ENCODE measurements at regions not wholly inside any gene's neighbourhood (a gene's known extent, or its start where the extent isn't known, plus 50 kb on each side); places are given as distances from the start of the nearest gene placed in this dataset.

DNA sequence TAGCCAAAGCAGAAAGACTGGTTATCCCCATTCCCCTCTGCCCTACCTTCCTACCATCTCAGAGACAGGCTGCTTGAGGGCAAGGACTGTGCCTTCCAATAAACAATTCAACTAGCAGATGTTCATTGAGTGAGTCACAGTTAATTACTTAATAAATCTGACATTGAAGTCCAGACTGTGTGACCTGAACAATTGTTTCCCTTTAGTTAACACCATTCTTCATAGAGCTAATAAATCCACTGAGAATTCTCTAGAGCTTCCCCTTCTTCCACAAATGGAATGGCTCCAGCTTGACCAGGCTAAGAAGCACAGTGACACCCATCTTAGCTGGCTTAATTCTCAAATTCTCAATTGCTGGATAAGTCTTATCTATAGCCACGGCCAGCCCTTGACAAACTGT lies 61.9 kb upstream of the GJA5 start:
- TF ChIP-seq, protein P1, sequence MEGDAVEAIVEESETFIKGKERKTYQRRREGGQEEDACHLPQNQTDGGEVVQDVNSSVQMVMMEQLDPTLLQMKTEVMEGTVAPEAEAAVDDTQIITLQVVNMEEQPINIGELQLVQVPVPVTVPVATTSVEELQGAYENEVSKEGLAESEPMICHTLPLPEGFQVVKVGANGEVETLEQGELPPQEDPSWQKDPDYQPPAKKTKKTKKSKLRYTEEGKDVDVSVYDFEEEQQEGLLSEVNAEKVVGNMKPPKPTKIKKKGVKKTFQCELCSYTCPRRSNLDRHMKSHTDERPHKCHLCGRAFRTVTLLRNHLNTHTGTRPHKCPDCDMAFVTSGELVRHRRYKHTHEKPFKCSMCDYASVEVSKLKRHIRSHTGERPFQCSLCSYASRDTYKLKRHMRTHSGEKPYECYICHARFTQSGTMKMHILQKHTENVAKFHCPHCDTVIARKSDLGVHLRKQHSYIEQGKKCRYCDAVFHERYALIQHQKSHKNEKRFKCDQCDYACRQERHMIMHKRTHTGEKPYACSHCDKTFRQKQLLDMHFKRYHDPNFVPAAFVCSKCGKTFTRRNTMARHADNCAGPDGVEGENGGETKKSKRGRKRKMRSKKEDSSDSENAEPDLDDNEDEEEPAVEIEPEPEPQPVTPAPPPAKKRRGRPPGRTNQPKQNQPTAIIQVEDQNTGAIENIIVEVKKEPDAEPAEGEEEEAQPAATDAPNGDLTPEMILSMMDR (IDR thresholded peaks at IDR 0.05; ENCODE audit: insufficient read depth in 1 of 2, low read depth in 1 of 2, low read length in 1 of 2, severe bottlenecking in 1 of 2, unreplicated experiment in 1 of 2), result no peak
- Mint-ChIP-seq H3K4me1 (ENCODE audit: low read depth, unreplicated experiment) (no peaks in the 10 kb centered on the region), H3K27me3 (ENCODE audit: insufficient read depth, unreplicated experiment) (no peaks in the 10 kb centered on the region), H3K27ac (ENCODE audit: unreplicated experiment) (no peak overlapping the region), H3K4me3 (ENCODE audit: unreplicated experiment) (no peak overlapping the region), H3K9me3 (ENCODE audit: unreplicated experiment) (no peaks in the 10 kb centered on the region), H3K36me3 (ENCODE audit: insufficient read depth, unreplicated experiment) (no peaks in the 10 kb centered on the region)
- DNase-seq, result no peak
- ChIA-PET POLR2A (no interaction called here), CTCF (no interaction called here)
- Histone ChIP-seq H3K4me3 (ENCODE audit: low read depth, low read length) (no peak overlapping the region), H3K27me3 (replicated peaks; ENCODE audit: control insufficient read depth, insufficient read depth, low read length) (no peaks in the 10 kb centered on the region), H3K4me1 (no peaks in the 10 kb centered on the region), H3K36me3 (ENCODE audit: control insufficient read depth, insufficient read depth, low read length) (no peaks in the 10 kb centered on the region), H3K9me3 (no peaks in the 10 kb centered on the region)
- intact Hi-C loops (cut with micrococcal nuclease; ENCODE audit: unreplicated experiment), result no loop called here
- no TSS peak for BruUV-seq (replicated peaks)

DNA sequence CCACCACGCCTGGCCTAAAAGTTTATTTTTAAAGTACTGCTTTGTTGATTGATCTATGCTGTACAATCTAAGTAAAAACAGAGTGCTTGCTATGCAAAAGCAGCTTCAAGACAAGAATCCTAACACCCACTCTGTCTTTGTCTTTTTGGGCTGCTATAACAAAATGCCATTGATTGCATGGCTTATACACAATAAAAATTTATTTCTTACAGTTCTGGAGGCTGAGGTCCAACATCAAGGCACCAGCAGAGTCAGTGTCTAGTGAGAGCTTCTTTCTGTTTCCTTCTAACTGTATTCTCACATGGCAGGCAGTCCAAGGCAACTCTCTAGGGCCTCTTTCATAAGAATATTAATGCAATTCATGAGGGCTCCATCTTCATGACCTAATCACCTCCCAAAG lies 63.6 kb upstream of the GJA5 start:
- no peaks in the 10 kb centered on the region for H3K36me3 Mint-ChIP-seq (ENCODE audit: insufficient read depth, unreplicated experiment)
- CTCF ChIA-PET, result no interaction called here

DNA sequence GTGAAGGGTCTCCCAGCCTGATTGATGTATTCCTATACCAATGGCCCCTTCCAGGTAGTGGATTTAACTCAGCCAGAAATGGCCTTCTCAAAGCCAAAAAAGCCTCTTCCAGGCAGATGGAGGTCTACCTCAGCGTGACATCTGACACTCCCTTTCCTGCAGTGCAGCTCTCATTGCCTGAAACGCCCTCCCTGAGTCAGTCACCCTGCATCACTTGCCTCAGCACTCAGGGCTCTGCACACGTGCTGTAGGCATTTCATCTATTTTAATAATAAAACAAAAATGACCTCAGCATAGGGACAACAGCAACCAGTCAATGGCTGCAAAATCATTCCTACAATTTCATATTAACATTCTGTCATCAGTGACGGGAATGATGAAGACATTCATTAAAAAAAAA lies 64.4 kb upstream of the GJA5 start:
- intact Hi-C loops (cut with micrococcal nuclease; ENCODE audit: unreplicated experiment), result no loop called here
- H3K27ac Mint-ChIP-seq (ENCODE audit: unreplicated experiment), result no peak overlapping the region
- Histone ChIP-seq H3K36me3 (ENCODE audit: control insufficient read depth, insufficient read depth, low read length) (no peaks in the 10 kb centered on the region), H3K4me3 (ENCODE audit: low read depth, low read length) (no peak overlapping the region), H3K4me1 (no peaks in the 10 kb centered on the region), H3K27me3 (replicated peaks; ENCODE audit: control insufficient read depth, insufficient read depth, low read length) (no peaks in the 10 kb centered on the region), H3K9me3 (no peaks in the 10 kb centered on the region)
- TF ChIP-seq, protein P1 (IDR thresholded peaks at IDR 0.05; ENCODE audit: insufficient read depth in 1 of 2, low read depth in 1 of 2, low read length in 1 of 2, severe bottlenecking in 1 of 2, unreplicated experiment in 1 of 2), result no peak
- no peak overlapping the region for H3K4me3 Mint-ChIP-seq (ENCODE audit: unreplicated experiment)
- H3K9me3 Mint-ChIP-seq (ENCODE audit: unreplicated experiment), result no peaks in the 10 kb centered on the region
- POLR2A ChIA-PET, result no interaction called here
- BruUV-seq (replicated peaks), result no TSS peak
- no peaks in the 10 kb centered on the region for H3K36me3 Mint-ChIP-seq (ENCODE audit: insufficient read depth, unreplicated experiment)
- CTCF ChIA-PET, result no interaction called here
- H3K27me3 Mint-ChIP-seq (ENCODE audit: insufficient read depth, unreplicated experiment), result no peaks in the 10 kb centered on the region
- DNase-seq, result no peak
- H3K4me1 Mint-ChIP-seq (ENCODE audit: low read depth, unreplicated experiment), result no peaks in the 10 kb centered on the region

More for the DNA sequence above, 63.6 kb upstream of the GJA5 start:
- no peaks in the 10 kb centered on the region for H3K27me3 ChIP-seq (replicated peaks; ENCODE audit: control insufficient read depth, insufficient read depth, low read length)
- DNase-seq, result no peak
- Mint-ChIP-seq H3K4me3 (ENCODE audit: unreplicated experiment) (no peak overlapping the region), H3K9me3 (ENCODE audit: unreplicated experiment) (no peaks in the 10 kb centered on the region), H3K4me1 (ENCODE audit: low read depth, unreplicated experiment) (no peaks in the 10 kb centered on the region), H3K27me3 (ENCODE audit: insufficient read depth, unreplicated experiment) (no peaks in the 10 kb centered on the region), H3K27ac (ENCODE audit: unreplicated experiment) (no peak overlapping the region)
- POLR2A ChIA-PET, result interaction anchor here (0.5 kb wide), 1 partner anchor 65 kb away, joined by 3 read pairs; no protein-coding TSS in a partner anchor
- BruUV-seq (replicated peaks), result no TSS peak
- H3K4me3 ChIP-seq (ENCODE audit: low read depth, low read length), result no peak overlapping the region
- no peaks in the 10 kb centered on the region for H3K9me3 ChIP-seq
- no peaks in the 10 kb centered on the region for H3K36me3 ChIP-seq (ENCODE audit: control insufficient read depth, insufficient read depth, low read length)
- H3K4me1 ChIP-seq, result no peaks in the 10 kb centered on the region
- intact Hi-C loops (cut with micrococcal nuclease; ENCODE audit: unreplicated experiment), result no loop called here
- TF ChIP-seq, protein P1 (IDR thresholded peaks at IDR 0.05; ENCODE audit: insufficient read depth in 1 of 2, low read depth in 1 of 2, low read length in 1 of 2, severe bottlenecking in 1 of 2, unreplicated experiment in 1 of 2), result no peak
